GM19452 (cell line): ENCODE measurements at regions not wholly inside any gene's neighbourhood (a gene's known extent, or its start where the extent isn't known, plus 50 kb on each side); places are given as distances from the start of the nearest gene placed in this dataset.
"Not testable (repeated sequence)": the region's sequence is repeated elsewhere in the genome, so short reads cannot be mapped to it uniquely, and the experiment has no call there.

Experiments used
- ATAC-seq: cut with Tn5 transposase; IDR thresholded peaks from one replicate; pipeline ENCODE4 v1.9.1; 2021; ENCODE audit not compliant: unreplicated experiment

GRCh38 chrX:67213686-67214085 lies 330.1 kb upstream of the AR start:
- ATAC-seq = not testable (repeated sequence)

GRCh38 chrX:67207912-67208311 lies 335.9 kb upstream of the AR start:
- ATAC-seq = no peak

GRCh38 chrX:67159437-67159836 lies 384.4 kb upstream of the AR start:
- no peak for ATAC-seq

GRCh38 chrX:67114635-67115034 lies 429.2 kb upstream of the AR start:
- no peak for ATAC-seq

GRCh38 chrX:67105758-67106116 lies 438.1 kb upstream of the AR start:
- ATAC-seq = no peak

- ATAC-seq = no peak
These were observed 438.7 kb upstream of the AR start for GRCh38 chrX:67104982-67105757.

- ATAC-seq = no peak
These were observed 443.6 kb upstream of the AR start for GRCh38 chrX:67100031-67100884.

GRCh38 chrX:67094061-67094460 lies 449.8 kb upstream of the AR start:
- ATAC-seq = no peak

GRCh38 chrX:67050760-67051159 lies 411.9 kb upstream of the EDA2R start:
- ATAC-seq = no peak

- no peak for ATAC-seq
These were observed 406.0 kb upstream of the EDA2R start for GRCh38 chrX:67044866-67045265.

- ATAC-seq = no peak
These were observed 405.3 kb upstream of the EDA2R start for GRCh38 chrX:67044029-67044653.

GRCh38 chrX:67004451-67004850 lies 365.6 kb upstream of the EDA2R start:
- ATAC-seq = no peak

- ATAC-seq = no peak
These were observed 355.9 kb upstream of the EDA2R start for GRCh38 chrX:66994729-66995128.

- ATAC-seq = not testable (repeated sequence)
These were observed 353.2 kb upstream of the EDA2R start for GRCh38 chrX:66992077-66992476.

GRCh38 chrX:66988331-66988730 lies 349.5 kb upstream of the EDA2R start:
- no peak for ATAC-seq

GRCh38 chrX:66961665-66962064 lies 322.8 kb upstream of the EDA2R start:
- no peak for ATAC-seq

- ATAC-seq = no peak
These were observed 292.8 kb upstream of the EDA2R start for GRCh38 chrX:66931713-66932112.

- not testable (repeated sequence) for ATAC-seq
These were observed 291.6 kb upstream of the EDA2R start for GRCh38 chrX:66930516-66930915.

- no peak for ATAC-seq
These were observed 281.4 kb upstream of the EDA2R start for GRCh38 chrX:66920296-66920695.

- ATAC-seq = no peak
These were observed 280.5 kb upstream of the EDA2R start for GRCh38 chrX:66919280-66919832.

GRCh38 chrX:66918511-66918910 lies 279.6 kb upstream of the EDA2R start:
- ATAC-seq = no peak

- ATAC-seq = no peak
These were observed 277.0 kb upstream of the EDA2R start for GRCh38 chrX:66915893-66916292.
